ENCODE measurements at regions not wholly inside any gene's neighbourhood (a gene's known extent, or its start where the extent isn't known, plus 50 kb on each side); places are given as distances from the start of the nearest gene placed in this dataset.

DNA sequence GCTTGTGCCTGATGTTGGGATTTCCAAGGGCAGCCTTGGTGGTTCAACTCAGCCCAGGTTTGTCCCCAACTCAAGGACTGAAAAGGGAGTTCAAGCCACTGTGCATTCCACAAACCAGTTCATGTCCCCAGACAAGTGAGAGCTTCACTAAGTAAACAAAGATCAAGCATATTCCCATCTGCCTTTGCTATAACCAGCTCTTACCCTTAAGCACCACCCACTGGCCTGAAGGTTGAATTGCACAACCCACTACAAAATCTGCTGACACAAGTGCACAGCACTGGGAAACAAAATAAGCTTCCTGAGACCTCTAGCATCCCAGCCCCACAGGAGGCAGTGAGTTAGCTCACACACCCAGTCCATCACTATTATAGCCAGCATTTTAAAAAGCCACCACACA lies 516.7 kb downstream of the NR4A2 start:
- no peak for DNase-seq (ENCODE audit: low read depth)
- TF ChIP-seq, protein P1, sequence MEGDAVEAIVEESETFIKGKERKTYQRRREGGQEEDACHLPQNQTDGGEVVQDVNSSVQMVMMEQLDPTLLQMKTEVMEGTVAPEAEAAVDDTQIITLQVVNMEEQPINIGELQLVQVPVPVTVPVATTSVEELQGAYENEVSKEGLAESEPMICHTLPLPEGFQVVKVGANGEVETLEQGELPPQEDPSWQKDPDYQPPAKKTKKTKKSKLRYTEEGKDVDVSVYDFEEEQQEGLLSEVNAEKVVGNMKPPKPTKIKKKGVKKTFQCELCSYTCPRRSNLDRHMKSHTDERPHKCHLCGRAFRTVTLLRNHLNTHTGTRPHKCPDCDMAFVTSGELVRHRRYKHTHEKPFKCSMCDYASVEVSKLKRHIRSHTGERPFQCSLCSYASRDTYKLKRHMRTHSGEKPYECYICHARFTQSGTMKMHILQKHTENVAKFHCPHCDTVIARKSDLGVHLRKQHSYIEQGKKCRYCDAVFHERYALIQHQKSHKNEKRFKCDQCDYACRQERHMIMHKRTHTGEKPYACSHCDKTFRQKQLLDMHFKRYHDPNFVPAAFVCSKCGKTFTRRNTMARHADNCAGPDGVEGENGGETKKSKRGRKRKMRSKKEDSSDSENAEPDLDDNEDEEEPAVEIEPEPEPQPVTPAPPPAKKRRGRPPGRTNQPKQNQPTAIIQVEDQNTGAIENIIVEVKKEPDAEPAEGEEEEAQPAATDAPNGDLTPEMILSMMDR (IDR thresholded peaks at IDR 0.05; ENCODE audit: insufficient read depth, low read length, poor library complexity, severe bottlenecking) = peak; percentile 35
- no peaks in the 10 kb centered on the region for H3K36me3 ChIP-seq (ENCODE audit: control insufficient read depth, insufficient read depth, low read length)
- H3K4me3 ChIP-seq (ENCODE audit: low read depth, low read length) = no peak overlapping the region
- no peaks in the 10 kb centered on the region for H3K27me3 ChIP-seq (ENCODE audit: control insufficient read depth, insufficient read depth, low read length)

DNA sequence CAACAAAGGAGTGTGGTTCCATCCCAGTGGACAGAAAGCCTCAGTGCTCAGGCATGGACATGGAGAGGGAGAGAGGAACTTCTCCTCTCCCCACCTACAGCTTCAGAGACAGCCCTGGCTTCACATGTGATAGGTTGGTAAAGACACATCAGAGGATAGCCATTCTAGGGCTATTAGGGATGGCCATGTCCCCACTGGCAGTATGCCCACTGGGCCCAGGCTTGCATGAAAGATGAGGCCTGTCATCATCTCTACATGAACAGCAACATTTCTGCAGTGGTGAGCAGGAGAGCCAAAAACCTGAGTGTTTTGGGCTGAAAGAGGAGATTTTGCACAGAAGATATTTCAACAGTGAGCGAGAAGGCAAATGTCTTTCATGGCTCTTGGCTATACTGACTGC lies 517.2 kb downstream of the NR4A2 start:
- no peak for DNase-seq (ENCODE audit: low read depth)
- TF ChIP-seq, protein P1 (IDR thresholded peaks at IDR 0.05; ENCODE audit: insufficient read depth, low read length, poor library complexity, severe bottlenecking) = no peak
- Histone ChIP-seq H3K36me3 (ENCODE audit: control insufficient read depth, insufficient read depth, low read length) (no peaks in the 10 kb centered on the region), H3K27me3 (ENCODE audit: control insufficient read depth, insufficient read depth, low read length) (no peaks in the 10 kb centered on the region), H3K4me3 (ENCODE audit: low read depth, low read length) (no peak overlapping the region)

GRCh38 chr2:155810411-155810810 lies 522.1 kb downstream of the NR4A2 start:
- no peaks in the 10 kb centered on the region for H3K36me3 ChIP-seq (ENCODE audit: control insufficient read depth, insufficient read depth, low read length)
- H3K4me3 ChIP-seq (ENCODE audit: low read depth, low read length) = no peak overlapping the region
- H3K27me3 ChIP-seq (ENCODE audit: control insufficient read depth, insufficient read depth, low read length) = no peaks in the 10 kb centered on the region
- TF ChIP-seq, protein P1 (IDR thresholded peaks at IDR 0.05; ENCODE audit: insufficient read depth, low read length, poor library complexity, severe bottlenecking) = no peak
- no peak for DNase-seq (ENCODE audit: low read depth)

DNA sequence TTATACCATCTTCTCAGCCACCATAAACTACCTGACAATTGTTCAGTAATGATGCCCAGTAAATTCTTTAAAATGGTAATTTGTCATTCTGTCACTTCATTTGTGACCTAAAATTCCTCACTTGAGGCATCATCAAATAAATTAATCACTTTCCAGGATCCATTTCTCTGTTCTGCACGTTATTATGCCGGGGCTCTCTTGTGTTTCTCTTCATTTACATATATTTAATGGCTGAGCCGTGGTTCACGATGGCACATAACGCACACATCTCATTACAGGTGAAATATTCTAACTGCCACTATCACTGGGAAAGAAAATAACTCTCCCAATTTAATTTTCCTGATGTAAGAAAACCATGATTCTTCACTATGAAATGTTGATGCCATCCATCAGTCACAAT lies 529.6 kb downstream of the NR4A2 start:
- TF ChIP-seq, protein P1 (IDR thresholded peaks at IDR 0.05; ENCODE audit: insufficient read depth, low read length, poor library complexity, severe bottlenecking) = no peak
- no peaks in the 10 kb centered on the region for H3K36me3 ChIP-seq (ENCODE audit: control insufficient read depth, insufficient read depth, low read length)
- no peaks in the 10 kb centered on the region for H3K27me3 ChIP-seq (ENCODE audit: control insufficient read depth, insufficient read depth, low read length)
- no peak for DNase-seq (ENCODE audit: low read depth)
- no peak overlapping the region for H3K4me3 ChIP-seq (ENCODE audit: low read depth, low read length)

DNA sequence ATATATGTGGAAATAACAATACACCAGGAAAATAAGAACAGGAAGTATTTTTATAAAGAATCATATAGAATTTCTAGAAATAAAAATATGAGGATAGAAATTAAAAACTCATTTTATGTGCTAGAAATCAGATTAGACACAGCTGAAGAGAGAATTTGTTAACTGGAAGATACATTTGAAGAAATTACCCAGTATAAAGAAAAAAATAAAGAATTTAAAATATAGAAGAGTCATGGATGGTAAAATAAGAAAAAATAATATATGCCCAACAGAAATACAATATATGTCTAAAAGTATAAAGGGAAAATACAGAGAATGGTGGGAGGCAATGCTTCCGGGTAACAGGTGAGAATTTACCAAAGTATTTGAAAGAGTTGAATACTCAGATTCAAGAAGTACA lies 539.9 kb downstream of the NR4A2 start:
- Histone ChIP-seq H3K36me3 (ENCODE audit: control insufficient read depth, insufficient read depth, low read length) (no peaks in the 10 kb centered on the region), H3K4me3 (ENCODE audit: low read depth, low read length) (no peak overlapping the region), H3K27me3 (ENCODE audit: control insufficient read depth, insufficient read depth, low read length) (no peaks in the 10 kb centered on the region)
- TF ChIP-seq, protein P1 (IDR thresholded peaks at IDR 0.05; ENCODE audit: insufficient read depth, low read length, poor library complexity, severe bottlenecking) = no peak
- no peak for DNase-seq (ENCODE audit: low read depth)

DNA sequence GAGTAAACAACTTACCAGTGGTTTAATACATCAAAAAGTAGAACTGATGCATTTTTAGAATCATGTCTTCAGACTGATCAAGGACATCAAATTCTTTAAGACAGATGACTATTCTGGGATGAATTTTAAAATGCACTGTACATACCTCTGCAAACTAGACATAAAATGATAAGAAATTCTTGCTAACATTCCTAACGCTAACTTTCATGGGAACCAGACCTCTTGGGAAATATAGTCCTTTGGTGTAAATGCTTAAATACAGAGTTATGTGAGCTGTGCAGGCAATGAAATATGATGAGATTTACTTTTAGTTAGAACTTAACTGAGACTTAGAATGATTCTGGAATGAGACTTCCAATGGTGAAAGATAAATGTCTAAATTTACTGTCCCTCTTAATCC lies 562.0 kb downstream of the NR4A2 start:
- no peaks in the 10 kb centered on the region for H3K27me3 ChIP-seq (ENCODE audit: control insufficient read depth, insufficient read depth, low read length)
- TF ChIP-seq, protein P1 (IDR thresholded peaks at IDR 0.05; ENCODE audit: insufficient read depth, low read length, poor library complexity, severe bottlenecking) = no peak
- no peak overlapping the region for H3K4me3 ChIP-seq (ENCODE audit: low read depth, low read length)
- no peaks in the 10 kb centered on the region for H3K36me3 ChIP-seq (ENCODE audit: control insufficient read depth, insufficient read depth, low read length)
- DNase-seq (ENCODE audit: low read depth) = no peak
